B cell (primary cell): ENCODE measurements at regions not wholly inside any gene's neighbourhood (a gene's known extent, or its start where the extent isn't known, plus 50 kb on each side); places are given as distances from the start of the nearest gene placed in this dataset.

Experiments used
- ATAC-seq: fragments of 200-7000 bp; cut with Tn5 transposase; one replicate; pipeline ENCODE4 v1.10.0; 2021; ENCODE audit warnings: low read depth, mild to moderate bottlenecking, moderate number of reproducible peaks, moderate library complexity
- CTCF ChIA-PET: fragments of 350-600 bp; sonication (Branson Sonifier 250); formaldehyde crosslinking; loops from one replicate; lab custom pipeline; 2021; ENCODE audit warnings: antibody characterized with exemption, inconsistent platforms; lab: Charles Lee
- POLR2A ChIA-PET: fragments of 350-600 bp; sonication (Branson Sonifier 250); formaldehyde crosslinking; loops from one replicate; lab custom pipeline; 2021; ENCODE audit warnings: antibody characterized with exemption; lab: Charles Lee
- DNase-seq: peaks from one replicate; pipeline ENCODE4 v3.0.0; 2013
- H2AFZ ChIP-seq: 2 replicates; pipeline ENCODE4 v1.6.1; 2012; ENCODE audit warnings: mild to moderate bottlenecking, low read depth, low read length; ENCODE audit not compliant: insufficient read depth, poor library complexity, severe bottlenecking
- H3K27ac ChIP-seq, 2 donors: 1 replicate in 1 of 2; 2 replicates in 1 of 2; pipeline ENCODE4 v1.5.1; 2012 to 2013; ENCODE audit warnings: low read length in 2 of 2, mild to moderate bottlenecking in 2 of 2, moderate library complexity in 1 of 2
- H3K27me3 ChIP-seq, 4 experiments: fragments of 200-600 bp in 1 of 4; sonication (generic) in 1 of 4; replicated peaks in 1 of 4; 1 replicate in 2 of 4; 2 replicates in 2 of 4; pipeline versions ENCODE4 v1.6.1 to v1.7.0; 2013 to 2016; ENCODE audit warnings: low read length in 3 of 4, mild to moderate bottlenecking in 2 of 4, mixed read lengths in 1 of 4, moderate library complexity in 1 of 4; ENCODE audit not compliant: insufficient read depth in 4 of 4, control insufficient read depth in 3 of 4; ENCODE audit errors: control extremely low read depth in 1 of 4
- H3K36me3 ChIP-seq, 2 experiments: replicated peaks in 1 of 2; 1 replicate in 1 of 2; 2 replicates in 1 of 2; pipeline versions ENCODE4 v1.6.1 to v1.7.1; 2013; ENCODE audit warnings: low read length in 1 of 2; ENCODE audit not compliant: insufficient read depth in 2 of 2, control insufficient read depth in 1 of 2; ENCODE audit errors: control extremely low read depth in 1 of 2, extremely low read depth in 1 of 2
- H3K4me1 ChIP-seq, 2 donors: fragments of 200-600 bp in 1 of 2; sonication (generic) in 1 of 2; 1 replicate in 1 of 2; 2 replicates in 1 of 2; pipeline versions ENCODE4 v1.5.1 to v1.6.1; 2013 to 2017; ENCODE audit warnings: low read length in 2 of 2; ENCODE audit not compliant: control insufficient read depth in 2 of 2, insufficient read depth in 2 of 2
- H3K4me2 ChIP-seq: replicated peaks from 2 replicates; pipeline ENCODE3; 2012; ENCODE audit warnings: mild to moderate bottlenecking, low read depth, low read length; ENCODE audit not compliant: poor library complexity, severe bottlenecking
- H3K4me3 ChIP-seq, 5 experiments: fragments of 200-600 bp in 1 of 5; sonication (generic) in 1 of 5; 1 replicate in 3 of 5; 2 replicates in 2 of 5; pipeline versions ENCODE4 v1.5.1 to v1.7.0; 2011 to 2016; ENCODE audit warnings: low read length in 4 of 5, mild to moderate bottlenecking in 4 of 5, low read depth in 2 of 5, control low read depth in 1 of 5, moderate library complexity in 1 of 5; ENCODE audit not compliant: insufficient read depth in 1 of 5; ENCODE audit errors: control extremely low read depth in 1 of 5, extremely low read depth in 1 of 5
- H3K79me2 ChIP-seq: fragments of 200-600 bp; sonication (generic); one replicate; pipeline ENCODE4 v1.6.0; 2016; ENCODE audit warnings: low read length; ENCODE audit not compliant: control insufficient read depth, insufficient read depth
- H3K9ac ChIP-seq: fragments of 200-600 bp; sonication (generic); 2 replicates; pipeline ENCODE4 v1.6.1; 2017; ENCODE audit warnings: mild to moderate bottlenecking, low read length, moderate library complexity
- H3K9me3 ChIP-seq, 3 donors: one replicate each; pipeline versions ENCODE4 v1.6.1 to v1.7.1; 2013; ENCODE audit warnings: low read length in 2 of 3; ENCODE audit not compliant: control insufficient read depth in 2 of 3, insufficient read depth in 1 of 3; ENCODE audit errors: control extremely low read depth in 1 of 3
- H4K20me1 ChIP-seq: 2 replicates; pipeline ENCODE4 v1.6.0; 2012; ENCODE audit warnings: mild to moderate bottlenecking, low read length; ENCODE audit not compliant: insufficient read depth, control insufficient read depth, poor library complexity, severe bottlenecking
- H3K27ac Mint-ChIP-seq: one replicate; pipeline ENCODE4 v1.8.0; 2021; ENCODE audit warnings: mixed read lengths
- H3K27me3 Mint-ChIP-seq: one replicate; pipeline ENCODE4 v1.8.0; 2021; ENCODE audit warnings: mixed read lengths
- H3K4me1 Mint-ChIP-seq: one replicate; pipeline ENCODE4 v1.8.0; 2021; ENCODE audit warnings: mixed read lengths
- H3K4me3 Mint-ChIP-seq: one replicate; pipeline ENCODE4 v1.8.0; 2021; ENCODE audit warnings: mixed read lengths
- H3K9me3 Mint-ChIP-seq: one replicate; pipeline ENCODE4 v1.8.0; 2022; ENCODE audit warnings: mixed read lengths; ENCODE audit not compliant: insufficient read depth
- EZH2 ChIP-seq: IDR thresholded peaks from 2 replicates; pipeline ENCODE4 v1.6.1; 2012; ENCODE audit warnings: borderline replicate concordance, low read depth, mild to moderate bottlenecking, moderate library complexity, low read length; ENCODE audit not compliant: insufficient read depth, poor library complexity, severe bottlenecking
- WGBS: methylation state at CpG from one replicate; pipeline ENCODE4 v1.1.5; 2013; ENCODE audit warnings: missing lambda C conversion rate; ENCODE audit not compliant: insufficient coverage; 5-methylcytosine and 5-hydroxymethylcytosine counted together
- intact Hi-C: fragments of 100-400 bp; cut with micrococcal nuclease; formaldehyde crosslinking; loops from one replicate; pipeline ENCODE4 v1.10.0; 2022
- TF ChIP-seq, protein P1 (sequence below): fragments of 200-600 bp; IDR thresholded peaks from one replicate; pipeline ENCODE4 v1.8.0; 2022; ENCODE audit warnings: antibody characterized with exemption, mild to moderate bottlenecking

DNA sequence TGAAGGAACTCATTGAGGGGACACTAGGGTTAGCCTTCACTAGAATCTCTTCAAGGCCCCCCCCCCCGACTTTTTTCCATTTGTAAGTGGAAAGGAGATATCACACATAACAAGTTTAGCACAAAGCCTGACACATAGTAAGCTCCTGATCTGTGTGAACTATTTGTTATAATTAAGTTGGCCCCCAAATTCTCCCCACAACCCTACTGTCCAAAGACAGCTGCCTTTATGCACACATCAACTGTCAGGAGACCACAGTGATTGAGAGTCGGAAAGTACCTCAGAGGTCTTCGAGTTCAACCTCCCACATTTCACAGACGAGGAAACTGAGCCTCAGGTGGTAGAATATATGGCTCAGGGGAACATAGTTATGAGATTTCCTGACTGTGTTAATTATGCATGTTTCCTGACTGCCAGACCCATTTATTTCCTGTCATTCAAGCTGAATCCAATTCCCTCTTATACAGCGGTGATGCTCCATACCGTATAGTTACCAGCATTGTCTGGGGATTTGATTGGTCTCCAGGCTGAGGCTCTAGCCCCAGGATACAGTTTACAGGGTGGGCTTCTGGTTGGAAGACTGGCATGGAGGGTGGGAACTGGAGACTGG lies 227.4 kb upstream of the CMC1 start:
- Mint-ChIP-seq H3K4me1 (no peaks in the 10 kb centered on the region), H3K9me3 (no peaks in the 10 kb centered on the region), H3K27me3 (no peaks in the 10 kb centered on the region), H3K4me3 (no peak overlapping the region), H3K27ac (no peak overlapping the region)
- H2AFZ ChIP-seq = no peak overlapping the region
- no peaks in the 10 kb centered on the region for H3K9me3 ChIP-seq
- H3K4me2 ChIP-seq = no peak overlapping the region
- no peaks in the 10 kb centered on the region for H3K27me3 ChIP-seq
- H3K4me3 ChIP-seq = no peak overlapping the region
- H4K20me1 ChIP-seq = no peaks in the 10 kb centered on the region
- intact Hi-C loops = no loop called here
- no CpG with 5 or more reads among the region's 6 CpGs for WGBS
- ATAC-seq (no peak), DNase-seq (no peak)
- TF ChIP-seq, protein P1, sequence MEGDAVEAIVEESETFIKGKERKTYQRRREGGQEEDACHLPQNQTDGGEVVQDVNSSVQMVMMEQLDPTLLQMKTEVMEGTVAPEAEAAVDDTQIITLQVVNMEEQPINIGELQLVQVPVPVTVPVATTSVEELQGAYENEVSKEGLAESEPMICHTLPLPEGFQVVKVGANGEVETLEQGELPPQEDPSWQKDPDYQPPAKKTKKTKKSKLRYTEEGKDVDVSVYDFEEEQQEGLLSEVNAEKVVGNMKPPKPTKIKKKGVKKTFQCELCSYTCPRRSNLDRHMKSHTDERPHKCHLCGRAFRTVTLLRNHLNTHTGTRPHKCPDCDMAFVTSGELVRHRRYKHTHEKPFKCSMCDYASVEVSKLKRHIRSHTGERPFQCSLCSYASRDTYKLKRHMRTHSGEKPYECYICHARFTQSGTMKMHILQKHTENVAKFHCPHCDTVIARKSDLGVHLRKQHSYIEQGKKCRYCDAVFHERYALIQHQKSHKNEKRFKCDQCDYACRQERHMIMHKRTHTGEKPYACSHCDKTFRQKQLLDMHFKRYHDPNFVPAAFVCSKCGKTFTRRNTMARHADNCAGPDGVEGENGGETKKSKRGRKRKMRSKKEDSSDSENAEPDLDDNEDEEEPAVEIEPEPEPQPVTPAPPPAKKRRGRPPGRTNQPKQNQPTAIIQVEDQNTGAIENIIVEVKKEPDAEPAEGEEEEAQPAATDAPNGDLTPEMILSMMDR = no peak
- no peak for TF ChIP-seq EZH2
- CTCF ChIA-PET = no interaction called here
- no peaks in the 10 kb centered on the region for H3K36me3 ChIP-seq
- no peaks in the 10 kb centered on the region for H3K79me2 ChIP-seq
- no peaks in the 10 kb centered on the region for H3K4me1 ChIP-seq
- no peak overlapping the region for H3K9ac ChIP-seq
- POLR2A ChIA-PET = no interaction called here
- no peak overlapping the region for H3K27ac ChIP-seq

DNA sequence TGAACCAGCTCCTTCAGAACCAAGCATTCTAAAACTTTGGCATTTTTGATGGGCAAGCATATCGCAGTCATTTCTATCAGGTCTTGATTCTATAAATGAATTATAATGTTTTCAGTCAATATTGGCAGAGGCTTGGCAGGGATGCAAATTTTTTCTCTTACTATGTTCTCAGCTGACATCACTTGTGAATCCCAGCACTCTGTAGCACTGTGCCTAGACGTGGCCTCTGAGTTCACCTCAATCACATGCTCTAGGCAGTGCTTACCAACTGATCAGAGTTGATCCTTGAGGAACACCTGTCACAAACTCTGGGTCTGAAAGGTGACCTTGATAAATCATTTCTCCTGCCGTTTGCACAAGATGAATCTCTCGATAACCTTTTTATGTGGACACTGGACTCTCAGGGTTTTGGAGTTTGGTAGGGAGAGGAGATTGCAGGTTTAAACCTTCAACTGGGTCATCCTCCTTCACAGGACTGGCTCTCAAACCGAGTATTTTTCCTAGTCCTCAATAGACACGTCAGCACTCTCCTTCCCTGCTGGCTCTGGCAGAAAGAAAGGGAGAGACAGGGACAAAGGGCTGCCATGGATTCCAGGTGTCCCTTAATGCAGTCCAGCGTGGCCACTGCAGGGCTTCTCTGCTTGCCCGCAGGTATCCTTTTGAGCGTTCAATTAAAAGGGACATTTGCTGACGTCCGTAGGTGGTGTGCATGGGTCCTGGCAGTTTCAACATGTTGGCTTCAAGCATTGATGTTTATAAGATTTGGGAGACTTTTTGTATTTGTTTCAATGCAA lies 222.3 kb upstream of the CMC1 start:
- H3K79me2 ChIP-seq = no peaks in the 10 kb centered on the region
- no peak overlapping the region for H3K4me3 ChIP-seq
- no peaks in the 10 kb centered on the region for H3K27me3 Mint-ChIP-seq
- WGBS = 87% methylated on average over 7 of the region's 11 CpGs
- no peaks in the 10 kb centered on the region for H3K36me3 ChIP-seq
- H3K9ac ChIP-seq = no peak overlapping the region
- no peaks in the 10 kb centered on the region for H4K20me1 ChIP-seq
- H3K9me3 Mint-ChIP-seq = peaks cover 2% of the 10 kb centered on the region
- no peak overlapping the region for H3K4me2 ChIP-seq
- TF ChIP-seq, protein P1 = no peak
- H2AFZ ChIP-seq = no peak overlapping the region
- ATAC-seq (no peak), DNase-seq (no peak)
- H3K4me3 Mint-ChIP-seq = no peak overlapping the region
- intact Hi-C loops = no loop called here
- H3K27ac Mint-ChIP-seq = no peak overlapping the region
- no peaks in the 10 kb centered on the region for H3K27me3 ChIP-seq
- ChIA-PET CTCF (no interaction called here), POLR2A (no interaction called here)
- no peaks in the 10 kb centered on the region for H3K4me1 ChIP-seq
- H3K9me3 ChIP-seq = peaks cover 0 to 2% (median 0%) of the 10 kb centered on the region in 3 donors
- H3K4me1 Mint-ChIP-seq = no peaks in the 10 kb centered on the region
- no peak overlapping the region for H3K27ac ChIP-seq
